Coronary artery (tissue), 2 donors: ENCODE measurements at regions not wholly inside any gene's neighbourhood (a gene's known extent, or its start where the extent isn't known, plus 50 kb on each side); places are given as distances from the start of the nearest gene placed in this dataset.

Experiments used
- DNase-seq: peaks from one replicate; pipeline ENCODE4 v3.0.0-alpha.2; 2017; ENCODE audit warnings: low spot score
- H3K27ac ChIP-seq, 2 donors: fragments of 200-600 bp; sonication (generic); one replicate each; pipeline ENCODE4 v1.5.1; 2016 to 2019
- H3K4me3 ChIP-seq: fragments of 200-600 bp; sonication (generic); 2 replicates; pipeline ENCODE4 v1.5.1; 2016; ENCODE audit warnings: mild to moderate bottlenecking, moderate library complexity
- CTCF ChIP-seq: fragments of 200-600 bp; sonication (generic); IDR thresholded peaks from one replicate; pipeline ENCODE4 v1.5.1; 2019; ENCODE audit warnings: antibody characterized with exemption

GRCh38 chr13:69155136-69155535 is 952.5 kb upstream of the ATXN8OS start:
- H3K27ac ChIP-seq: no peak overlapping the region
- TF ChIP-seq CTCF: no peak
- H3K4me3 ChIP-seq: no peak overlapping the region
- no peak for DNase-seq

- no peak for DNase-seq
- Histone ChIP-seq H3K27ac (no peak overlapping the region), H3K4me3 (no peak overlapping the region)
- TF ChIP-seq CTCF: no peak
Measured at GRCh38 chr13:69142101-69142500, 965.5 kb upstream of the ATXN8OS start.

DNA sequence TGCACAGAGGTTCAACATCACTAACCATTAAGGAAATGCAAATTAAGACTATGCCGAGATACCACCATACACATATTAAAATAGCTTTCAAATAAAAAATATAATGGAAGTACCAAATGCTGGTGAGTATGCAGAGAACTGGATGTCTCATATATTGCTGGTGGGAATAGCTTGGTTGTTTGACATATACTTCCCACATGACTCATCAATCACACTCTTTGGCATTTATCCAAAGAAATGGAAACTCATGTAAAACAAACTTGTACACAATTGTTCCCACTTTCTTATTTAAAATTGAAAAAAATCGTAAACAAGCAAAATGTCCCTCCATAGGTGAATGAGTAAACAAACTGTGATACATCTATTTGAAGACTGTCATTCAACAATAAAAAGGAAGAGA is 982.6 kb upstream of the ATXN8OS start:
- DNase-seq: no peak
- TF ChIP-seq CTCF: no peak
- Histone ChIP-seq H3K4me3 (no peak overlapping the region), H3K27ac (no peak overlapping the region)

GRCh38 chr13:69109891-69110525 is 997.6 kb upstream of the ATXN8OS start:
- no peak for TF ChIP-seq CTCF
- no peak for DNase-seq
- no peak overlapping the region for H3K27ac ChIP-seq
- H3K4me3 ChIP-seq: no peak overlapping the region

DNA sequence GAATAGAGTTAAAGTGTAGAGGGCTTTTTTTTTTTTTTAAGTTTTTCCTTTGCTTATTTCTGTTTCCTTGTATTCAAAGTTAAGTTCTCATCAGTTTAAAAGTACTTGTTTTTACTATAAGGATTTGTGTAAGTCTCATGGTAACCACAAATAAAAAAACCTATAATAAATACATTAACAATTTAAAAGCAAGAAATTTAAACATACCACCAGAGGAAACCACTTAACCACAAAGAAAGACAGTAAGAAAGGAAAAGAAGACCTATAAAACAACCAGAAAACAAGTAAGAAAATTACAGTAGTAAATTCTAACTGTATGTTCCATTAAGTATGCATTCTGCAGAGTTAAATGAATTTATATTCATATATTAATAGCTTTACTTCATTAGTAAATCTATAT is 999.1 kb upstream of the ATXN8OS start:
- no peak for DNase-seq
- no peak for TF ChIP-seq CTCF

DNA sequence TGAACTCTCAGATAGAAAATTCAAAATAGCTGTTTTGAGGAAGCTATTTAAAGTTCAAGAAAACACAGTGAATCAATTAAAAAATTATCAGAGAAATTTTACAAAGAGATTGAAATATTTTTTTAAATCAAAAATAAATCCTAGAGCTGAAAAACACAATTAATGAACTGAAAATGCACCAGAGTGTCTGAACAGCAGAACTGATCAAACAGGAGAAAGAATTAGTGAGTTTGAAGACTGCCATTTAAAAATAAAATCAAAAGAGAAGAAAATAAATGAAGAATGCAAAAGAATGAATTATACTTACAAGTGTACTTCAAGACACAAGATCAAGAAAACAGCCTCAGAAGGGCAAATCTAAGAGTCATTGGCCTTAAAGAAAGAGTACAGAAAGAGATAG is 1000.2 kb upstream of the ATXN8OS start:
- no peak for TF ChIP-seq CTCF

More for the DNA sequence above, 999.1 kb upstream of the ATXN8OS start:
- no peak overlapping the region for H3K4me3 ChIP-seq
- no peak overlapping the region for H3K27ac ChIP-seq

GRCh38 chr13:69101841-69102240 is 1005.8 kb upstream of the ATXN8OS start:
- Histone ChIP-seq H3K4me3 (no peak overlapping the region), H3K27ac (no peak overlapping the region)
- TF ChIP-seq CTCF: no peak
- no peak for DNase-seq

More for the DNA sequence above, 1000.2 kb upstream of the ATXN8OS start:
- no peak for DNase-seq
- Histone ChIP-seq H3K27ac (no peak overlapping the region), H3K4me3 (no peak overlapping the region)
